Mesenchymal stem cell (in vitro differentiated cells and primary cell): ENCODE measurements at regions not wholly inside any gene's neighbourhood (a gene's known extent, or its start where the extent isn't known, plus 50 kb on each side); places are given as distances from the start of the nearest gene placed in this dataset.

Experiments used
- DNase-seq: peaks from one replicate; pipeline ENCODE4 v3.0.0-alpha.2; 2013
- H2AFZ ChIP-seq: one replicate; pipeline ENCODE4 v1.6.1; 2013; ENCODE audit warnings: low read depth, mild to moderate bottlenecking, control low read depth, inconsistent platforms, low read length, moderate library complexity
- H2AK5ac ChIP-seq: 2 replicates; pipeline ENCODE4 v1.6.1; 2013; ENCODE audit warnings: low read length, moderate library complexity, mild to moderate bottlenecking, inconsistent platforms; ENCODE audit not compliant: severe bottlenecking
- H2BK120ac ChIP-seq: one replicate; pipeline ENCODE4 v1.6.1; 2013; ENCODE audit warnings: low read depth, mild to moderate bottlenecking, inconsistent platforms, low read length, moderate library complexity
- H2BK12ac ChIP-seq, 2 experiments: one replicate each; pipeline ENCODE4 v1.6.1; 2013; ENCODE audit warnings: inconsistent platforms in 2 of 2, low read length in 2 of 2, mild to moderate bottlenecking in 2 of 2, moderate library complexity in 2 of 2, control low read depth in 1 of 2
- H2BK15ac ChIP-seq: one replicate; pipeline ENCODE4 v1.6.1; 2013; ENCODE audit warnings: mild to moderate bottlenecking, low read depth, inconsistent platforms; ENCODE audit not compliant: poor library complexity, severe bottlenecking
- H2BK5ac ChIP-seq: 2 replicates; pipeline ENCODE4 v1.6.1; 2013; ENCODE audit warnings: low read depth, mild to moderate bottlenecking, low read length, control low read depth, inconsistent platforms; ENCODE audit not compliant: poor library complexity, severe bottlenecking
- H3K14ac ChIP-seq, 2 experiments: one replicate each; pipeline ENCODE4 v1.6.1; 2013; ENCODE audit warnings: inconsistent platforms in 2 of 2, low read length in 2 of 2, control low read depth in 1 of 2, mild to moderate bottlenecking in 1 of 2, moderate library complexity in 1 of 2
- H3K18ac ChIP-seq, 2 experiments: one replicate each; pipeline ENCODE4 v1.6.1; 2013; ENCODE audit warnings: inconsistent platforms in 2 of 2, low read length in 2 of 2, control low read depth in 1 of 2, low read depth in 1 of 2, mild to moderate bottlenecking in 1 of 2
- H3K23ac ChIP-seq, 2 experiments: one replicate each; pipeline ENCODE4 v1.6.1; 2013; ENCODE audit warnings: inconsistent platforms in 2 of 2, low read length in 2 of 2, mild to moderate bottlenecking in 2 of 2, moderate library complexity in 2 of 2, control low read depth in 1 of 2
- H3K27ac ChIP-seq: 2 replicates; pipeline ENCODE4 v1.5.1; 2013; ENCODE audit warnings: mild to moderate bottlenecking, moderate library complexity, low read length, control low read depth, inconsistent platforms; ENCODE audit not compliant: poor library complexity, severe bottlenecking
- H3K27me3 ChIP-seq, 2 experiments: 2 replicates each; pipeline versions ENCODE4 v1.6.1 to v1.7.0; 2013; ENCODE audit warnings: low read length in 2 of 2, mild to moderate bottlenecking in 2 of 2, moderate library complexity in 2 of 2, control low read depth in 1 of 2, inconsistent platforms in 1 of 2; ENCODE audit not compliant: control insufficient read depth in 1 of 2, insufficient read depth in 1 of 2
- H3K36me3 ChIP-seq, 2 experiments: 2 replicates each; pipeline versions ENCODE4 v1.6.1 to v1.7.0; 2013; ENCODE audit warnings: low read length in 2 of 2, control low read depth in 1 of 2, inconsistent platforms in 1 of 2, low read depth in 1 of 2, mild to moderate bottlenecking in 1 of 2; ENCODE audit not compliant: insufficient read depth in 2 of 2, control insufficient read depth in 1 of 2
- H3K4ac ChIP-seq, 2 experiments: one replicate each; pipeline ENCODE4 v1.6.1; 2013; ENCODE audit warnings: inconsistent platforms in 2 of 2, low read length in 2 of 2, mild to moderate bottlenecking in 2 of 2, moderate library complexity in 2 of 2, control low read depth in 1 of 2, low read depth in 1 of 2
- H3K4me1 ChIP-seq: 2 replicates; pipeline ENCODE4 v1.6.1; 2013; ENCODE audit warnings: low read depth, low read length, control low read depth; ENCODE audit not compliant: control insufficient read depth, insufficient read depth
- H3K4me2 ChIP-seq: 2 replicates; pipeline ENCODE4 v1.6.1; 2013; ENCODE audit warnings: low read length, mild to moderate bottlenecking, inconsistent platforms; ENCODE audit not compliant: poor library complexity, severe bottlenecking
- H3K4me3 ChIP-seq, 2 experiments: 2 replicates each; pipeline versions ENCODE4 v1.5.1 to v1.7.0; 2013; ENCODE audit warnings: low read length in 2 of 2, mild to moderate bottlenecking in 2 of 2, control low read depth in 1 of 2, low read depth in 1 of 2; ENCODE audit not compliant: insufficient read depth in 1 of 2
- H3K79me1 ChIP-seq: replicated peaks from 2 replicates; pipeline ENCODE4 v1.6.1; 2013; ENCODE audit warnings: mild to moderate bottlenecking, control low read depth, low read length, inconsistent platforms; ENCODE audit not compliant: poor library complexity, severe bottlenecking
- H3K9ac ChIP-seq: 2 replicates; pipeline ENCODE4 v1.7.0; 2013; ENCODE audit warnings: mild to moderate bottlenecking, low read length, moderate library complexity
- H3K9me3 ChIP-seq: 2 replicates; pipeline ENCODE4 v1.7.0; 2013; ENCODE audit warnings: mild to moderate bottlenecking, low read length; ENCODE audit not compliant: control insufficient read depth
- H4K8ac ChIP-seq: one replicate; pipeline ENCODE4 v1.6.1; 2013; ENCODE audit warnings: inconsistent platforms, mild to moderate bottlenecking, low read length, moderate library complexity
- H4K91ac ChIP-seq: one replicate; pipeline ENCODE4 v1.6.1; 2013; ENCODE audit warnings: mild to moderate bottlenecking, low read length, inconsistent platforms
- WGBS: methylation state at CpG from one replicate; pipeline ENCODE4 v1.1.7; 2013; ENCODE audit warnings: mixed read lengths; 5-methylcytosine and 5-hydroxymethylcytosine counted together

DNA sequence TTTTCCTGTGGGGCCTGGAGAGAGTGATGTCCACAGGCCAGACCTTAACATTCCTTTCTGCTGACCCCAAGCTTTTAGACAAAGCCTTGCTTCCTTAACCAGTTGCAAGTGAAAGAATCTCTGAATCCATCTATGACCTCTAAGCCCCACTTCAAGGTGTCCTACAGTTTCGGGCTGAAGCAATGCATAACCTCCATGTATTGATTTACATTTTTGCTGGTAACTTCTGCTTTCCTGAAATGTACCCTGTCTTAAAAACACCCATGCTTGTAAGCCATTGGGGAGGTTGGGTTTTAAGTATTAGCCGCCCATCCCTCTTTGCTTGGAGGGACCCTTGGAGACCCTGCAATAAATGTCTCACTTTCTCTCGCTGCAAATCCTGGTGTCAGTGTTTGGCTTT is 190.6 kb downstream of the VRK1 start:
- peaks cover 5% of the 10 kb centered on the region for H3K9me3 ChIP-seq
- no peak overlapping the region for H2BK15ac ChIP-seq
- no peak overlapping the region for H3K14ac ChIP-seq
- WGBS, result 93% methylated on average over 3 of the region's 3 CpGs
- no peak overlapping the region for H3K27ac ChIP-seq
- H2BK12ac ChIP-seq, result no peak overlapping the region
- H3K4ac ChIP-seq, result no peak overlapping the region
- no peak overlapping the region for H4K91ac ChIP-seq
- no peak overlapping the region for H3K18ac ChIP-seq
- DNase-seq, result no peak
- H2AK5ac ChIP-seq, result no peak overlapping the region
- H3K36me3 ChIP-seq, result no peaks in the 10 kb centered on the region
- H3K23ac ChIP-seq, result no peak overlapping the region
- H4K8ac ChIP-seq, result no peak overlapping the region
- no peak overlapping the region for H3K9ac ChIP-seq
- no peak overlapping the region for H2BK120ac ChIP-seq
- H2BK5ac ChIP-seq, result no peak overlapping the region
- H2AFZ ChIP-seq, result no peak overlapping the region
- no peak overlapping the region for H3K4me2 ChIP-seq
- no peaks in the 10 kb centered on the region for H3K79me1 ChIP-seq
- H3K4me1 ChIP-seq, result no peaks in the 10 kb centered on the region
- no peak overlapping the region for H3K4me3 ChIP-seq
- no peaks in the 10 kb centered on the region for H3K27me3 ChIP-seq

DNA sequence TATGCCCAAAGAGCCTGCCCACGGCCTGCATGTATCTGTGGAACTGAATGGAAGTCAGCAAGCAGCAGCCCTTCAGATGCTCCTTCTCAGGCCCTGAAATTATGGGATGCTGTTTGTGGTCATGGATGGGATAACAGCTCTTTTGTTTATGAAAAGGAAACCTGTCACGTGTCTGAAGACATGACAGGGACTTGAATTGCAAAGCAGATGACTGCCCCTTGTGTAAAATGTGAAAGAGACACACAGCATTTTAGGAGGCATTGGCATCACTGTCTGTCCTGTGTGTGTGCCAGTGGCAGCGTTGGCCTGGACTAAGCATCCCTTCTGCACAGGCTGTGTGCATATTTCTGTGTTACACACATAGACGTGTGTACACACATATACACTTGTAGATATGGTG is 192.1 kb downstream of the VRK1 start:
- no peak overlapping the region for H3K4me3 ChIP-seq
- no peaks in the 10 kb centered on the region for H3K27me3 ChIP-seq
- H3K9me3 ChIP-seq, result peaks cover 8% of the 10 kb centered on the region
- no peak overlapping the region for H2BK15ac ChIP-seq
- H2AK5ac ChIP-seq, result no peak overlapping the region
- H3K36me3 ChIP-seq, result no peaks in the 10 kb centered on the region
- no peak overlapping the region for H4K8ac ChIP-seq
- no peak overlapping the region for H2BK5ac ChIP-seq
- H3K79me1 ChIP-seq, result no peaks in the 10 kb centered on the region
- no peak overlapping the region for H4K91ac ChIP-seq
- H3K18ac ChIP-seq, result no peak overlapping the region
- no peak overlapping the region for H3K27ac ChIP-seq
- H3K4me2 ChIP-seq, result no peak overlapping the region
- no peak overlapping the region for H2AFZ ChIP-seq
- H3K4ac ChIP-seq, result no peak overlapping the region
- H2BK12ac ChIP-seq, result no peak overlapping the region
- no peak overlapping the region for H3K9ac ChIP-seq
- 43% methylated on average over 3 of the region's 4 CpGs for WGBS
- H3K23ac ChIP-seq, result no peak overlapping the region
- no peak for DNase-seq
- no peak overlapping the region for H3K14ac ChIP-seq
- no peaks in the 10 kb centered on the region for H3K4me1 ChIP-seq
- no peak overlapping the region for H2BK120ac ChIP-seq

DNA sequence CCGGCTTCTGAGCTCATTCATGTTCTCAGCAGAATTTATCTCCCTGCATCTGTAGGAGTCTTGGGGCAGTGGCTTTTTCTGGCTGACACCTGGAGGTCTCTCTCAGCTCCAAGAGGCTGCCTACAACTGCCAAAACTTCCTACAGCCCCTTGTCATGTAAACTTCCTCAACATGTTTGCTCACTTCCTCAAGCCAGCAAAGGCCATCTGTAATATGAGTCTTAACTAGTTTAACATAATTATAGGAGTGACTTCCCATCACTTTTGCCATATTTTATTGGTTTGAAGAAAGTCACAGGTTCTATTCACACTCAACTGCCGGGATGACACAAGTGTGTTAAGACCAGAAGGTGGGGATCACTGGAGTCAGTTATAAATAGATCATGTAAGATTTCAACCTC is 194.0 kb downstream of the VRK1 start:
- DNase-seq, result no peak
- no peak overlapping the region for H3K14ac ChIP-seq
- H2BK5ac ChIP-seq, result no peak overlapping the region
- no peak overlapping the region for H2BK15ac ChIP-seq
- no peaks in the 10 kb centered on the region for H3K79me1 ChIP-seq
- H4K91ac ChIP-seq, result no peak overlapping the region
- WGBS, result 93% methylated on average over 2 of the region's 2 CpGs
- H3K36me3 ChIP-seq, result no peaks in the 10 kb centered on the region
- H4K8ac ChIP-seq, result no peak overlapping the region
- H3K4me1 ChIP-seq, result no peaks in the 10 kb centered on the region
- no peak overlapping the region for H2BK120ac ChIP-seq
- no peak overlapping the region for H3K23ac ChIP-seq
- no peak overlapping the region for H3K4me3 ChIP-seq
- peaks cover 6% of the 10 kb centered on the region for H3K9me3 ChIP-seq
- no peak overlapping the region for H2BK12ac ChIP-seq
- H3K27me3 ChIP-seq, result no peaks in the 10 kb centered on the region
- no peak overlapping the region for H2AFZ ChIP-seq
- no peak overlapping the region for H3K4me2 ChIP-seq
- H3K4ac ChIP-seq, result no peak overlapping the region
- no peak overlapping the region for H3K9ac ChIP-seq
- H3K18ac ChIP-seq, result no peak overlapping the region
- H3K27ac ChIP-seq, result no peak overlapping the region
- H2AK5ac ChIP-seq, result no peak overlapping the region

DNA sequence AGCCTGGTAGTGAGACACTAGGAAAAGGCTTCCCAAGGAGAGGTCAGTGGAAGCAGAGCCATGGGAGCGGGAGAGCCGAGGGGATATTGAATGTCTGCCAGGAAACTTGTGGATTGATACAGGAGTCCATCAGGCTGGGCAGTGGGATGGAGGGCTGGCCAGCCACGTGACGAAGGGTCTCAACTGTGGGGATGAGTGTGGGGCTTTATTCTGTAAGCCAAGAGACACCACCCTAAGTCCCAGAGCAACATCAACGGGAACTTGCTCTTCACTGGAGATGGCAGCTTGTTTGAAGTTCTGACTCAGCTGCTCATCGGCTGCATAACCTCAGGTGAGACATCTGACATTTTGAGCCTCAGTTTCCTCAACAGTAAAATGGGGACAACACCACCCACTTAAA is 197.8 kb downstream of the VRK1 start:
- Histone ChIP-seq H3K4ac (no peak overlapping the region), H3K4me3 (peak overlapping the region in 1 of 2 experiments; percentile 5), H3K79me1 (no peaks in the 10 kb centered on the region), H3K23ac (no peak overlapping the region), H3K4me1 (no peaks in the 10 kb centered on the region), H3K27me3 (no peaks in the 10 kb centered on the region), H3K9ac (no peak overlapping the region), H4K91ac (no peak overlapping the region), H3K4me2 (no peak overlapping the region), H3K27ac (no peak overlapping the region), H3K18ac (no peak overlapping the region), H2AFZ (no peak overlapping the region), H3K36me3 (no peaks in the 10 kb centered on the region), H3K9me3 (peaks cover 6% of the 10 kb centered on the region), H2BK12ac (no peak overlapping the region), H3K14ac (no peak overlapping the region), H2BK120ac (no peak overlapping the region), H4K8ac (no peak overlapping the region), H2BK15ac (no peak overlapping the region), H2AK5ac (no peak overlapping the region), H2BK5ac (no peak overlapping the region)
- no peak for DNase-seq
- WGBS, result 77% methylated on average over 6 of the region's 6 CpGs
